GM12892 (cell line): ENCODE measurements at regions not wholly inside any gene's neighbourhood (a gene's known extent, or its start where the extent isn't known, plus 50 kb on each side); places are given as distances from the start of the nearest gene placed in this dataset.
"Not testable (repeated sequence)": the region's sequence is repeated elsewhere in the genome, so short reads cannot be mapped to it uniquely, and the experiment has no call there.

Experiments
- DNase-seq: peaks from one replicate; pipeline ENCODE4 v3.0.0; 2011; ENCODE audit not compliant: insufficient read length
- FAIRE-seq: peaks from 2 replicates; lab custom pipeline; 2011; peaks lifted over from hg19 to GRCh38; lab: Jason Lieb, UNC
- POLR2A ChIP-seq: IDR thresholded peaks from 2 replicates; pipeline ENCODE4 v1.6.1; 2011; ENCODE audit warnings: low read depth, low read length, control low read depth
- POLR2AphosphoS5 ChIP-seq: IDR thresholded peaks from 2 replicates; pipeline ENCODE4 v1.6.1; 2011; ENCODE audit warnings: low read depth, low read length, control low read depth
- TAF1 ChIP-seq: IDR thresholded peaks from 2 replicates; pipeline ENCODE4 v1.6.1; 2011; ENCODE audit warnings: low read depth, mild to moderate bottlenecking, control low read depth, low read length, borderline replicate concordance

DNA sequence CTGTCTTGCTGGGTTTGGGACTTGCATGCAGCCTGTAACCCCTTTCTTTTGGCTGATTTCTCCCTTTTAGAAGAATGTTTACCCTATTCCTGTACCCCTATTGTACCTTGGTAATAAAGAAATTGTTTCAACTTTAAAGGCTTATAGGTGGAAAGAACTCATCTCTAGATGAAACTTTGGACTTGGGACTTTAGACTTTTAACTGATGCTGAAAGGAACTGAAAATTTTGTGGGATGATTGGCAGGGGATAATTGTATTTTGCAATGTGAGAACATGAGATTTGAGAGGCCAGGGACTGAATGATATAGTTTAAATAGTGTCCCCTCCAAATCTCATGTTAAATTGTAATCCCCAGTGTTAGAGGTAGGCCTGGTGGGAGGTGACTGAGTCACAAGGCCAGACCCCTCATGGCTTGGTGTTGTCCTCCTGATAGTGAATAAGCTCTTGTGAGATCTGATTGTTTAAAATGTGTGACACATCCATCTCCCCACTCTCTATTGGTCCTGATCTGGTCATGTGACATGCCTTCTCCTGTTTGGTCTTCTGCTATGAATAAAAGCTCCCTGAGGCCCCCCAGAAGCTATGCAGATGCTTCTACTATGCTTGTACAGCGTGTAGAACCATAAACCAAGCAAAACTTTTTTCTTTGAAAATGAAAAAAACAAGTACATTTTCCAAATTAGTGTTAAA, 1621.3 kb upstream of the B3GALT2 start:
- TF ChIP-seq TAF1 (no peak), POLR2A (no peak), POLR2AphosphoS5 (no peak)
- no peak for FAIRE-seq

DNA sequence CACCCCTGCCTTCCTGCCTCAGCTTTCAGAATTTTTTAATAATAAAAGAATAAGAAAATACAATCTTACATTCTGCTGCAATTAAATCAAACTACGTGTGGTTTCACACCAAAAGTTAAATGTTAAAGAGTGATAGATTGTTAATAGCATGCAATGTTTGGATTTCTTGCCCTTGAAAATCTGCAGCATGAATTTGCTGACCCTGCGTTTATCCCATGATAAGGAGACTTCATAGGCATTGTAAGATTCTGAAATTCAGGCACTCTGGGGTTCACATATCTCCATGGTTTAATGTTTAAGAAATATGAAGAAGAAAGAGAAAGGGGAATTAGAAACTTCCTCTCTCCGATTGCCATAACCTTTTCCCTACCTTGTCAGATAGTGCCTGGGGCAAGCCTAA, 1616.2 kb upstream of the B3GALT2 start:
- no peak for FAIRE-seq
- no peak for DNase-seq

More for the DNA sequence above, 1621.3 kb upstream of the B3GALT2 start:
- no peak for DNase-seq

DNA sequence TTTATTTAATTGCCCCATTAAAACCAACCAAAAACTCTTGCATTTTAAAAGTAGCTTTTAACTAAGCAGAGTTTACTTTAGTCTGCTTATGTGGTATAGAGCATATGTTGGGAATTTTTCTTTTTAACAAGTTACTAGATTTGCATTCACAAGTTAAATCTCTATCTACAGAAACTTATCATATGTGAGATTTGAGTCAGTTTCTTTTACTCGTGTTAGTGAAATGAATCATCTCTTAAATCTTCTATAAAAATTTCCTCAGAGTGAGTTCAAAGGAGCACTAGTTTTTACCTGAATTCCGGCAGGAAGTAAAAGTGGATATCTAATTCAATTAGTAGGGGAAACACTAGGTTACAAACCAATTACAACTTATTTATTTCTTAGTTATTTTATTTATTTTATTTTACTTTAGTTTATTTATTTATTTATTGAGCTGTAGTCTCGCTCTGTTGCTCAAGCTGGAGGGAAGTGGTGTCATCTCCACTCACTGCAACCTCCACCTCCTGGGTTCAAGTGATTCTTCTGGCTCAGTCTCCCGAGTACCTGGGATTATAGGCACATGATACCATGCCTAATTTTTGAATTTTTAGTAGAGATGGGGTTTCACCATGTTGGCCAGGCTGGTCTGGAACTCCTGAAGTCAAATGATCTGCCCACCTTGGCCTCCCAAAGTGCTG, 1609.6 kb upstream of the B3GALT2 start:
- DNase-seq (no peak), FAIRE-seq (no peak)
- TF ChIP-seq TAF1 (no peak), POLR2A (no peak), POLR2AphosphoS5 (no peak)

More for the DNA sequence above, 1616.2 kb upstream of the B3GALT2 start:
- TF ChIP-seq POLR2AphosphoS5 (no peak), POLR2A (no peak), TAF1 (no peak)

DNA sequence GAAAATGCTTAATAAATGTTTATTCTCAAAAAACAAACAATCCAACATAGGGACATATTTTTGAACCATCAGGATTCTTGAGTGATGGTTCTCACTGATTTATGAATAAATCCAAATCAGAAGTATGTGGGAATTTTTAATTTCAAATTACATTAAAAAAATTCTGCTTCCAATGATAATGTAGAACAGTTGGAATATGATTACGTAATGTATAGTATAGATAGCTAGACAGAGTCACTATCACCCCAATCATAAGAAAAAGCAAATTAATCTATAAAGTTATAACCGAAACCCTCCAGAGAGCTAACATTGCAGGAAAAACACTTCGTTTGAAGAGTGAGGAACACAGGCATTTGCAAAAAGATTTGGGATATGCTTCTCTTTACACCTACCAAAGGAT, 1600.6 kb upstream of the B3GALT2 start:
- DNase-seq (no peak), FAIRE-seq (no peak)
- TF ChIP-seq TAF1, result no peak
- no peak for TF ChIP-seq POLR2A
- TF ChIP-seq POLR2AphosphoS5, result no peak

DNA sequence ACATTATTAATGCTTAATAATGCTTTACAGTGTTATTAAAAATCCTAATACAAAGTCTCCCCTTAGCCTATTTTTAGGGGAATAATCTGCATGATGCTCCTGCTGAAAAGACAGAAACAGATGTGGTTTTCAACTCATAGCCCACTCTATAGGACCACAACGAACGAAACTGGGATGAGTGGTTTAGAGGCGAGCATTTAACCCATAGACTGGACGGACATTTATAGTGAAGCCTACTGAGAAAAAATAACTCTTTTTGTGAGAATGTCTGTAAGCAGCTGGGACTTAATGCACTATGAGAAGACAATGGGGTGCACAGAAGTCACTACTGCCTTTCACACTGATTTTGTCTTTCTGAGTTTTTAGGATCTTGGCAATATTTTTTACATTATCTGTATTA, 1599.6 kb upstream of the B3GALT2 start:
- DNase-seq (no peak), FAIRE-seq (no peak)
- no peak for TF ChIP-seq TAF1
- TF ChIP-seq POLR2A, result no peak
- TF ChIP-seq POLR2AphosphoS5, result no peak

DNA sequence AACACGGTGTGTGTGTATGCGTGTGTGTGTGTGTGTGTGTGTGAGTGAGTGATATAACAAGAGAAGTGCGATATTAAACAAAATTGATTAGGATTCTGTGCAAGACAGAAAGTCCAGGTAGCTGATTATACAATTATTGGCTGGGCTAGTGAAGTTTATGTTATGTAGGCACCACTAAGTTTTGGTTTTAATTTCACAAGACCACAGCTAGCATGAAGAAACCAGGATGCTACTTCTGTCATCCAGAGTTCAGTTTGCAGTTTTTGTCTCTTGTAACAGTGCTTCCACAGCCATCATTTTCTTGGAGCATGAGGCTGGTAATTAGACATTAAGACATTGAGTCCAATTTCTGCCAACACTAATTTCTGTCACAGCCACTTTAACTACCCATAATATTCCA, 1590.2 kb upstream of the B3GALT2 start:
- no peak for DNase-seq
- no peak for FAIRE-seq
- no peak for TF ChIP-seq POLR2A
- TF ChIP-seq TAF1, result no peak
- TF ChIP-seq POLR2AphosphoS5, result no peak

DNA sequence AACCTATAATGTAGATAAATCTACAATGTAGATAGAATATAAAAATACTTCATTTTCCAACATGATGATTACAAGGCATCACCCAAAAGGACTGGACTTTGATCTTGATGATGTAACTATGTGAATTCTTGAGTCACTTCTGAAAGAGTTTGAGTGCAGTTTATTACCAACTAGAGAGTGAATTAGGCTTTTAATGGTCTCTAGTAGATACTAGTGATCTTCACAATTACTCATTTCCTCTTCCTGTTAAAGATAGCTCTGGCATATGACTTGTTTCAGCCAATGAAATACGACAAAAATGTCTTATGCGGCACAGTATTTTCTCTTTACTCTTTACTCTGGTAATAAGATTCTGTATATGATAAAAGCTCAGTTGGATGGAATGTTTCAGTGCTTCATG, 1588.1 kb upstream of the B3GALT2 start:
- FAIRE-seq, result no peak
- TF ChIP-seq POLR2A, result no peak
- TF ChIP-seq POLR2AphosphoS5, result no peak
- no peak for TF ChIP-seq TAF1

DNA sequence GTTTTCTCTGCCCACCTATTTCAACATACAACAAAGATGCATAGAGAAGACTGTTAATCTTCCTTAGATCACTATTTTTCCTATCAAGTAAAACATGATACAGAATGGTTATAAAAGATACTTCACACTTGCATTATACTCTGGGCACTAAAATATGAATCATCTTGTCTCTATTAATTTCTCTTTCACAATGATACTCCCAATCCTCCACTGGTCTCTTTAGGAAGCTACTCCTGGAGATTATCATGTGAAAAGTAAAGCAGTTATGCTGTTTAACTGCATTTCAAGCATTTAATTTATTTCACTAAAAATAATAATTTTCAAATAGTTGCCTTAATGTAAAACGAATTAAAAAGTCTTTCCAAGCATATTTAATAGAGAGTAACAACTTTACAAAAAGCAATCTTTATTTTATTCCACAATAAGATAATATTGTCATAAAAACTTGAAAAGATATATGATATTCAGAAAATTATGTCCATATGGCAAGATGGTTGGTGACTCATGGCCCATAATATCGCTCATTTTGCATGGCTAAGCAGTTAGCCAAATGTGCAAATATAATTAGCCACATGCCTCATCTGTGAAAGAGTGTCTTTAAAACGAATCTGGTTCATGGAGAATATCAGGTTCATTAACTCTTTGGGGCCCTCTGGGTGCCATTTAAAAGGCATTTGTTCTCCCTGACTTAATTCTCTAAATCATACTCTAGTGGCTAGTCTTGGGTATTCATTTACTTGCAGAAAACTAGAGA, 1569.0 kb upstream of the B3GALT2 start:
- DNase-seq, result no peak
- FAIRE-seq, result no peak
- no peak for TF ChIP-seq TAF1
- no peak for TF ChIP-seq POLR2A
- no peak for TF ChIP-seq POLR2AphosphoS5

More for the DNA sequence above, 1588.1 kb upstream of the B3GALT2 start:
- no peak for DNase-seq

DNA sequence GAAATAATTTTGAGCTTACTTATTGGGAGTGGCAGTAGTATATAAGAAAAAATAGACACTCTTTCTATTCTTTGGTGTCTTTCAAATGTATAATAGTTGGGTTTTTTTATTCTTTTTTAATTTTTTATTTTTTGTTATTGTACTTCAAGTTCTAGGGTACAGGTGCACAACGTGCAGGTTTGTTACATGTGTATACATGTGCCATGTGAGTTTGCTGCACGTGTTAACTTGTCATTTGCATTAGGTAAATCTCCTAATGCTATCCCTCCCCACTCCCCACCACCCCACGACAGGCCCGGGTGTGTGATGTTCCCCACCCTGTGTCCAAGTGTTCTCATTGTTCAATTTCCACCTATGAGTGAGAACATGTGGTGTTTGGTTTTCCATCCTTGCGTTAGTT, 1552.4 kb upstream of the B3GALT2 start:
- DNase-seq, FAIRE-seq: not testable (repeated sequence)

DNA sequence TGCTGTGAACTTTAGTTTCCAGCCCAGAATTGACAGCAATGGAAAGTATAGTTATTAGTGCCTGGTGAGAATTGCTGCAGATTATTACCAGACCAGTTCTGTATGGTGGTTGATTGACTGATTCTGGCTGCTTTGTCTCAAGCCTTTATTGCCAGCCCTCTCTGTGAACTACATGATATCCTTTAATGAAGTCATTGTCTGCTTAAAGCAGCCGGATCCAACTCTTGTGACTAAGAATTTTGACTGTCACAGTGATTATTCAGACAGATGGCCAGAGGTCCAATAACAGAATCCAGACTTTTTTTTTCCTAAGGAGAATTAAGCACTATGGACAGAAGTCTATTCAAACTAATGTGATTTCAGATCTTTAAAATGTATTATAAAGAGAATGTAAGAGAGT, 1548.6 kb upstream of the B3GALT2 start:
- FAIRE-seq, result no peak
- DNase-seq, result no peak
- TF ChIP-seq TAF1, result no peak
- TF ChIP-seq POLR2A, result no peak
- TF ChIP-seq POLR2AphosphoS5, result no peak

DNA sequence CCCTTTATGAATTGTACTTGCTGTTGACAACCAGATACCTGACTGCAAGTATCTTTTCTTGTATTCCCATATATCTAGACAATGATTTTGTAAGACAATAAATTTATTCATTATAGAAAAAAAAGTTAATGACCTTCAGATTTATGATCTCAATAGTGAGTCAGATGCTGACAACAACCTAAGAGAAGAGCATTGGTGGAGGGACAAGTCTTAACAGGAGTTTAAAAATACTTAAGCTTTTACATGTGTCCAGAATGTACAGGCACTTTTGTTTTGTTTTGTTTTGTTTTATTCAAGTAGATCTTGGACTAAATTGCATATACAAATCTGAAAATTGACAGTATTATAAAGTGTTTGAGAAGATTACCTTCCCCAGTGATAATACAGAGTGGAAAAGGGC, 1544.6 kb upstream of the B3GALT2 start:
- no peak for DNase-seq
- no peak for TF ChIP-seq TAF1
- TF ChIP-seq POLR2A, result no peak
- TF ChIP-seq POLR2AphosphoS5, result no peak
- no peak for FAIRE-seq

DNA sequence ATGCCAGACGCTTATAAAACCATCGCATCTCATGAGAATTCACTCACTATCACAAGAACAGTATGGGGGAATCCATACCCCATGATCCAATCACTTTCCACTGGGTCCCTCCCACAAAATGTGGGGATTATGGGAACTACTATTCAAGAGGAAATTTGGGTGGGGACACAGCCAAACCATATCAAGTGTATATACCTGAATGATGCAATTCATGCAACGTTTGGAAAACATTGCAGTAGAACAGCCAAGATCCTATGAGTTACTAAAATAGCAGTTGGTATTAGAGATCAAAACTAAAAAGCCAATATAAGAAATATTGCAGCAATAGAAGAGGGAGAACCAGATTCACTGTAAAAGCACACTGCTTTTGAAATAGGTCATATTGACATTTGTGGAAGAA, 1543.9 kb upstream of the B3GALT2 start:
- no peak for FAIRE-seq
- TF ChIP-seq POLR2AphosphoS5 (no peak), TAF1 (no peak)
- DNase-seq, result no peak

DNA sequence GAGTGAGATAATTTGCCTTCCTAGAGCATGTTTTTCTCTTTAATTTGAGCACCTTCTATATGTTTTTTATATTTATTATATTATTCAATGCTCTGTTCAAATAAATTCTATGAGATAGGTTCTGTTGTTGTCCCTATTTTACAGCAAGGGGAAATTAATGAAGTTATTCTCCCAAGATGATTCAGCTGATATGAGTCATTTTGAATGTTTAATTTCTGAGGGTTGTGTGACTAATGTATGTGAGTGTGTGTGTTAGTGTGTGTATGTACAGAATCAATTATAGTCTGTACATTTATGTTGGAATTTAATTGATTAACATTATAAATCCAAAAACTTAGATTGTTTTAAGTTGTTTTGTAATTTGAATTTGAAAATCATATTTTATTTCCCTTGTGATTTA, 1536.7 kb upstream of the B3GALT2 start:
- no peak for FAIRE-seq
- no peak for TF ChIP-seq TAF1
- no peak for TF ChIP-seq POLR2A
- DNase-seq, result no peak
